HepG2 (cell line): ENCODE measurements at regions not wholly inside any gene's neighbourhood (a gene's known extent, or its start where the extent isn't known, plus 50 kb on each side); places are given as distances from the start of the nearest gene placed in this dataset.

Source experiments
- ATAC-seq: fragments of 200-7000 bp; cut with Tn5 transposase; 3 replicates; pipeline ENCODE4 v1.9.1; 2020; ENCODE audit warnings: mild to moderate bottlenecking, moderate library complexity
- BruUV-seq: library from RNA; stranded (reverse); fragments of 400-500 nt; replicated peaks from 2 replicates; lab custom pipeline; 2021; lab: Mats Ljungman, UMichigan
- CTCF ChIA-PET: fragments of 300-600 bp; formaldehyde crosslinking; extraction: SDS; loops from one replicate; lab custom pipeline; 2021; ENCODE audit warnings: low total read pairs, inconsistent platforms, low intra/inter-chr PET ratio; lab: Yijun Ruan, JAX
- POLR2A ChIA-PET: fragments of 350-600 bp; sonication (Branson Sonifier 250); formaldehyde crosslinking; loops from one replicate; lab custom pipeline; 2020; ENCODE audit warnings: antibody characterized with exemption, inconsistent platforms; lab: Yijun Ruan, JAX
- DNase-seq: peaks from one replicate; pipeline ENCODE4 v3.0.0-alpha.2; 2015; ENCODE audit warnings: low spot score
- FAIRE-seq: peaks from 3 replicates; lab custom pipeline; 2011; peaks lifted over from hg19 to GRCh38; lab: Jason Lieb, UNC
- H2AFZ ChIP-seq: one replicate; pipeline ENCODE4 v1.6.1; 2011; ENCODE audit warnings: low read length, inconsistent platforms
- H3K27ac ChIP-seq: fragments of 300-600 bp; 3 replicates; pipeline ENCODE4 v1.8.0; 2011; ENCODE audit warnings: mixed run types, mild to moderate bottlenecking, mixed read lengths, low read length, inconsistent platforms; ENCODE audit not compliant: insufficient read depth; ENCODE audit errors: extremely low read length
- H3K27me3 ChIP-seq, 2 experiments: fragments of 200-600 bp in 1 of 2; 2 replicates in 1 of 2; 3 replicates in 1 of 2; pipeline versions ENCODE4 v1.6.0 to v1.8.0; 2011; ENCODE audit warnings: low read length in 2 of 2, mild to moderate bottlenecking in 2 of 2, moderate library complexity in 2 of 2, inconsistent platforms in 1 of 2; ENCODE audit not compliant: insufficient read depth in 2 of 2, control insufficient read depth in 1 of 2
- H3K36me3 ChIP-seq, 2 experiments: fragments of 200-600 bp in 1 of 2; replicated peaks in 1 of 2; 2 replicates in 1 of 2; 3 replicates in 1 of 2; pipeline versions ENCODE4 v1.5.1 to v1.8.0; 2011; ENCODE audit warnings: low read length in 2 of 2, inconsistent platforms in 1 of 2; ENCODE audit not compliant: insufficient read depth in 2 of 2, control insufficient read depth in 1 of 2
- H3K4me1 ChIP-seq: 2 replicates; pipeline ENCODE4 v1.5.1; 2012; ENCODE audit warnings: low read length, inconsistent platforms; ENCODE audit not compliant: insufficient read depth
- H3K4me2 ChIP-seq: 2 replicates; pipeline ENCODE4 v1.6.0; 2011; ENCODE audit warnings: low read depth, low read length, inconsistent platforms
- H3K4me3 ChIP-seq, 3 experiments: fragments of 200-600 bp in 1 of 3; sonication (generic), shearing (Covaris generic) in 1 of 3; replicated peaks in 1 of 3; 2 replicates each; pipeline ENCODE4 v1.5.1; 2011 to 2016; ENCODE audit warnings: low read length in 3 of 3, inconsistent platforms in 2 of 3, low read depth in 2 of 3, mild to moderate bottlenecking in 2 of 3, control low read depth in 1 of 3, mixed read lengths in 1 of 3; ENCODE audit not compliant: insufficient read depth in 1 of 3
- H3K79me2 ChIP-seq: one replicate; pipeline ENCODE4 v1.6.1; 2011; ENCODE audit warnings: low read length, inconsistent platforms; ENCODE audit not compliant: insufficient read depth
- H3K9ac ChIP-seq: 2 replicates; pipeline ENCODE4 v1.6.0; 2011; ENCODE audit warnings: mild to moderate bottlenecking, low read depth, low read length, inconsistent platforms; ENCODE audit not compliant: insufficient read depth
- H3K9me3 ChIP-seq: 2 replicates; pipeline ENCODE4 v1.5.1; 2012; ENCODE audit warnings: mild to moderate bottlenecking, low read length
- H4K20me1 ChIP-seq: 2 replicates; pipeline ENCODE4 v1.6.0; 2011; ENCODE audit warnings: inconsistent platforms, mild to moderate bottlenecking, low read length, moderate library complexity; ENCODE audit not compliant: insufficient read depth
- KIAA2018 ChIP-seq: sonication (generic); formaldehyde crosslinking; IDR thresholded peaks from 2 replicates; pipeline ENCODE4 v1.5.0; 2020; ENCODE audit warnings: mild to moderate bottlenecking, missing genetic modification reagents, borderline replicate concordance
- NFIC ChIP-seq: IDR thresholded peaks from 2 replicates; pipeline ENCODE4 v1.6.1; 2012; ENCODE audit warnings: mild to moderate bottlenecking, low read length, inconsistent platforms
- NR1H2 ChIP-seq: sonication (generic); formaldehyde crosslinking; IDR thresholded peaks from 2 replicates; pipeline ENCODE4 v1.8.1; 2022; ENCODE audit warnings: low read depth, missing genetic modification reagents, borderline replicate concordance
- PRDM15 ChIP-seq: sonication (generic); formaldehyde crosslinking; IDR thresholded peaks from 2 replicates; pipeline ENCODE4 v1.4.0; 2020; ENCODE audit warnings: missing genetic modification reagents
- REXO4 ChIP-seq: sonication (generic); formaldehyde crosslinking; IDR thresholded peaks from 2 replicates; pipeline ENCODE4 v1.8.0; 2022; ENCODE audit warnings: missing genetic modification reagents, mild to moderate bottlenecking, borderline replicate concordance
- RXRB ChIP-seq: IDR thresholded peaks from 2 replicates; pipeline ENCODE4 v1.6.1; 2016; ENCODE audit warnings: borderline replicate concordance, missing genetic modification reagents, missing compliant biosample characterization
- ZNF143 ChIP-seq: sonication (generic); formaldehyde crosslinking; IDR thresholded peaks from 2 replicates; pipeline ENCODE4 v1.4.0; 2020; ENCODE audit warnings: missing genetic modification reagents
- ZNF256 ChIP-seq: sonication (generic); formaldehyde crosslinking; conservative IDR thresholded peaks from 2 replicates; pipeline ENCODE4 v1.4.0; 2020; ENCODE audit warnings: missing genetic modification reagents
- ZNF34 ChIP-seq: sonication (generic); formaldehyde crosslinking; IDR thresholded peaks from 2 replicates; pipeline ENCODE4 v1.4.0; 2020; ENCODE audit warnings: mild to moderate bottlenecking, missing genetic modification reagents, borderline replicate concordance
- ZNF556 ChIP-seq: sonication (generic); formaldehyde crosslinking; IDR thresholded peaks from 2 replicates; pipeline ENCODE4 v1.4.0; 2020; ENCODE audit warnings: mild to moderate bottlenecking, missing genetic modification reagents, borderline replicate concordance
- WGBS: methylation state at CpG from one replicate; pipeline ENCODE4 v1.1.6; 2017; ENCODE audit warnings: low lambda C conversion rate; 5-methylcytosine and 5-hydroxymethylcytosine counted together
- in situ Hi-C: cut with HindIII; loops from 2 replicates; pipeline ENCODE4 v1.10.0; 2017; ENCODE audit warnings: low pct_unique_long_range_greater_than_20kb; ENCODE audit not compliant: extremely low pct_ligation_motif_present
- intact Hi-C: fragments of 100-400 bp; cut with micrococcal nuclease; formaldehyde crosslinking; loops from one replicate; pipeline ENCODE4 v1.10.0; 2022; ENCODE audit not compliant: unreplicated experiment

GRCh38 chr13:24627946-24628345 is 52.3 kb upstream of the ATP12A start:
- intact Hi-C loops = loop anchor here (5.0 kb wide), 1 partner anchor 99 kb away; no protein-coding TSS in a partner anchor
- POLR2A ChIA-PET = no interaction called here
- WGBS = 39% methylated on average over 5 of the region's 9 CpGs

More at GRCh38 chr13:24627946-24628345, 52.3 kb upstream of the ATP12A start:
- no peak for TF ChIP-seq NFIC
- no peak for TF ChIP-seq ZNF34 (CRISPR knock-in tag)
- TF ChIP-seq NR1H2 = no peak
- TF ChIP-seq ZNF556 = no peak
- no peak for TF ChIP-seq RXRB (CRISPR knock-in tag)
- TF ChIP-seq PRDM15 = no peak
- no peak for TF ChIP-seq REXO4 (CRISPR knock-in tag)
- no peak for TF ChIP-seq KIAA2018 (CRISPR knock-in tag)
- TF ChIP-seq ZNF143 (CRISPR knock-in tag) = no peak
- TF ChIP-seq ZNF256 (CRISPR knock-in tag) = no peak
- H3K27me3 ChIP-seq = peaks cover 0 to 3% of the 10 kb centered on the region in 2 experiments; a peak in 2 of 5 replicates
- no peak overlapping the region for H3K27ac ChIP-seq
- no peak overlapping the region for H3K4me2 ChIP-seq
- CTCF ChIA-PET = no interaction called here
- H2AFZ ChIP-seq = no peak overlapping the region
- ATAC-seq (no peak; the same call in 2 of the 3 replicates), FAIRE-seq (no peak), DNase-seq (no peak)
- H3K36me3 ChIP-seq = no peaks in the 10 kb centered on the region
- no TSS peak for BruUV-seq
- H4K20me1 ChIP-seq = no peaks in the 10 kb centered on the region
- in situ Hi-C loops = no loop called here
- no peaks in the 10 kb centered on the region for H3K79me2 ChIP-seq
- H3K9me3 ChIP-seq = no peaks in the 10 kb centered on the region
- no peak overlapping the region for H3K9ac ChIP-seq
- no peak overlapping the region for H3K4me3 ChIP-seq
- 0 out of 2 replicates have a peak, but pooled peaks cover 20% of the 10 kb centered on the region for H3K4me1 ChIP-seq
